Suprapubic skin (tissue), 4 donors: ENCODE measurements at regions not wholly inside any gene's neighbourhood (a gene's known extent, or its start where the extent isn't known, plus 50 kb on each side); places are given as distances from the start of the nearest gene placed in this dataset.

Experiments used
- DNase-seq, 2 donors: peaks; one replicate each; pipeline ENCODE4 v3.0.0-alpha.2; 2019; ENCODE audit warnings: low spot score in 2 of 2
- H3K27ac ChIP-seq: fragments of 200-600 bp; sonication (generic); one replicate; pipeline ENCODE4 v1.5.1; 2019
- H3K27me3 ChIP-seq: fragments of 200-600 bp; sonication (generic); one replicate; pipeline ENCODE4 v1.5.1; 2019
- H3K36me3 ChIP-seq: fragments of 200-600 bp; sonication (generic); one replicate; pipeline ENCODE4 v1.5.1; 2019
- H3K4me1 ChIP-seq: fragments of 200-600 bp; sonication (generic); one replicate; pipeline ENCODE4 v1.5.1; 2019
- H3K4me3 ChIP-seq: fragments of 200-600 bp; sonication (generic); one replicate; pipeline ENCODE4 v1.5.1; 2019; ENCODE audit warnings: mild to moderate bottlenecking
- H3K9me3 ChIP-seq: fragments of 200-600 bp; sonication (generic); one replicate; pipeline ENCODE4 v1.5.1; 2019
- CTCF ChIP-seq, 2 donors: fragments of 200-600 bp in 1 of 2; fragments of 450-650 bp in 1 of 2; sonication (generic) in 1 of 2; IDR thresholded peaks; one replicate each; pipeline ENCODE4 v1.5.1; 2016 to 2019; ENCODE audit warnings: antibody characterized with exemption in 2 of 2, mild to moderate bottlenecking in 1 of 2, moderate library complexity in 1 of 2
- EP300 ChIP-seq: sonication (generic); formaldehyde crosslinking; IDR thresholded peaks from one replicate; pipeline ENCODE4 v1.6.1; 2017; ENCODE audit warnings: antibody characterized with exemption
- POLR2A ChIP-seq, 2 donors: fragments of 450-650 bp; IDR thresholded peaks; one replicate each; pipeline ENCODE4 v1.6.1; 2017; ENCODE audit warnings: antibody characterized with exemption in 2 of 2, mild to moderate bottlenecking in 2 of 2, moderate library complexity in 2 of 2
- POLR2AphosphoS5 ChIP-seq, 3 donors: sonication (generic); formaldehyde crosslinking; IDR thresholded peaks; one replicate each; pipeline ENCODE4 v1.6.1; 2017; ENCODE audit warnings: antibody characterized with exemption in 3 of 3
- WGBS: methylation state at CpG from one replicate; pipeline ENCODE4 v1.1.5; 2018; 5-methylcytosine and 5-hydroxymethylcytosine counted together

- TF ChIP-seq POLR2A (IDR thresholded peaks at IDR 0.05) (no peak), EP300 (no peak), POLR2AphosphoS5 (IDR thresholded peaks at IDR 0.05) (no peak), CTCF (IDR thresholded peaks at IDR 0.05) (no peak)
- 78% methylated on average over 2 of the region's 2 CpGs for WGBS
- Histone ChIP-seq H3K4me1 (no peaks in the 10 kb centered on the region), H3K27ac (no peak overlapping the region), H3K4me3 (no peak overlapping the region), H3K36me3 (no peaks in the 10 kb centered on the region), H3K27me3 (no peaks in the 10 kb centered on the region), H3K9me3 (no peaks in the 10 kb centered on the region)
- DNase-seq: no peak
Observed at GRCh38 chr5:58073243-58073642, 386.6 kb downstream of the PLK2 start.

GRCh38 chr5:58072300-58072965 is 387.5 kb downstream of the PLK2 start:
- no peak for DNase-seq
- Histone ChIP-seq H3K9me3 (no peaks in the 10 kb centered on the region), H3K4me3 (no peak overlapping the region), H3K27me3 (no peaks in the 10 kb centered on the region), H3K27ac (no peak overlapping the region), H3K36me3 (no peaks in the 10 kb centered on the region), H3K4me1 (no peaks in the 10 kb centered on the region)
- TF ChIP-seq EP300 (no peak), POLR2AphosphoS5 (IDR thresholded peaks at IDR 0.05) (no peak), POLR2A (IDR thresholded peaks at IDR 0.05) (no peak), CTCF (IDR thresholded peaks at IDR 0.05) (no peak)
- 65% methylated on average over 6 of the region's 6 CpGs for whole genome bisulfite sequencing

GRCh38 chr5:58071566-58071965 is 388.3 kb downstream of the PLK2 start:
- Histone ChIP-seq H3K36me3 (no peaks in the 10 kb centered on the region), H3K27ac (no peak overlapping the region), H3K4me3 (no peak overlapping the region), H3K4me1 (no peaks in the 10 kb centered on the region), H3K9me3 (no peaks in the 10 kb centered on the region), H3K27me3 (no peaks in the 10 kb centered on the region)
- TF ChIP-seq EP300 (no peak), CTCF (IDR thresholded peaks at IDR 0.05) (no peak), POLR2A (IDR thresholded peaks at IDR 0.05) (no peak)
- WGBS: 90% methylated on average over 4 of the region's 4 CpGs
- DNase-seq: no peak

- Histone ChIP-seq H3K4me1 (no peaks in the 10 kb centered on the region), H3K36me3 (no peaks in the 10 kb centered on the region), H3K27me3 (no peaks in the 10 kb centered on the region), H3K9me3 (no peaks in the 10 kb centered on the region), H3K27ac (no peak overlapping the region), H3K4me3 (no peak overlapping the region)
- 73% methylated on average over 4 of the region's 4 CpGs for WGBS
- no peak for TF ChIP-seq EP300
- TF ChIP-seq POLR2AphosphoS5 (IDR thresholded peaks at IDR 0.05): no peak
- no peak for TF ChIP-seq POLR2A (IDR thresholded peaks at IDR 0.05)
- TF ChIP-seq CTCF (IDR thresholded peaks at IDR 0.05): no peak
- no peak for DNase-seq
Observed at GRCh38 chr5:58069846-58070245, 390.0 kb downstream of the PLK2 start.

- H3K4me1 ChIP-seq: no peaks in the 10 kb centered on the region
- no peak overlapping the region for H3K4me3 ChIP-seq
- H3K27me3 ChIP-seq: no peaks in the 10 kb centered on the region
- no peaks in the 10 kb centered on the region for H3K9me3 ChIP-seq
- H3K36me3 ChIP-seq: no peaks in the 10 kb centered on the region
- WGBS: 89% methylated on average over 20 of the region's 31 CpGs
- TF ChIP-seq CTCF (IDR thresholded peaks at IDR 0.05): no peak
- no peak overlapping the region for H3K27ac ChIP-seq
- DNase-seq: peak in 1 of 2 donors; percentile 52
Observed at GRCh38 chr5:58069016-58069705, 390.7 kb downstream of the PLK2 start.
